Stimulated activated CD8-positive, alpha-beta memory T cell treated with anti-CD3 and anti-CD28 coated beads, Interleukin-15, amount 100 ng/mL, for 1 hour (primary cell): ENCODE measurements at regions not wholly inside any gene's neighbourhood (a gene's known extent, or its start where the extent isn't known, plus 50 kb on each side); places are given as distances from the start of the nearest gene placed in this dataset.
"Not testable (repeated sequence)": the region's sequence is repeated elsewhere in the genome, so short reads cannot be mapped to it uniquely, and the experiment has no call there.

Source experiments
- DNase-seq: peaks from one replicate; pipeline ENCODE4 v3.0.0-alpha.2; 2020; ENCODE audit warnings: low read depth

DNA sequence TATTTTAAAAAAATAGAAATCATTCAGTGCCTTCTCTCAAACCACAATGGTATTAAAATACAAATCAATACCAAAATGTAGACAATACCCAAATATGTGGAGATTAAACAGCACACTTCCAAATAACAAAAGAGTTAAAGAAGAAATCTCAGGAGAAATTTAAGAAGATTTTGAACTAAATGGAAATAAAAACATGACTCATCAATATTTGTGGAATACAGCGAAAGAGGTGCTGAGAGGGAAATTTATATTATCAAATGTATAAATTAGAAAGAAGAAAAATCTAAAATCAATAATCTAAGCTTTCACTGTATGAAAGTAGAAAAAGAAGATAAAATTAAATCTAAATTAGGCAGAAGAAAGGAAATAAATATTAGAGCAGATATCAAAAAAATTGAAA, 233.1 kb downstream of the RPIA start:
- no peak for DNase-seq

DNA sequence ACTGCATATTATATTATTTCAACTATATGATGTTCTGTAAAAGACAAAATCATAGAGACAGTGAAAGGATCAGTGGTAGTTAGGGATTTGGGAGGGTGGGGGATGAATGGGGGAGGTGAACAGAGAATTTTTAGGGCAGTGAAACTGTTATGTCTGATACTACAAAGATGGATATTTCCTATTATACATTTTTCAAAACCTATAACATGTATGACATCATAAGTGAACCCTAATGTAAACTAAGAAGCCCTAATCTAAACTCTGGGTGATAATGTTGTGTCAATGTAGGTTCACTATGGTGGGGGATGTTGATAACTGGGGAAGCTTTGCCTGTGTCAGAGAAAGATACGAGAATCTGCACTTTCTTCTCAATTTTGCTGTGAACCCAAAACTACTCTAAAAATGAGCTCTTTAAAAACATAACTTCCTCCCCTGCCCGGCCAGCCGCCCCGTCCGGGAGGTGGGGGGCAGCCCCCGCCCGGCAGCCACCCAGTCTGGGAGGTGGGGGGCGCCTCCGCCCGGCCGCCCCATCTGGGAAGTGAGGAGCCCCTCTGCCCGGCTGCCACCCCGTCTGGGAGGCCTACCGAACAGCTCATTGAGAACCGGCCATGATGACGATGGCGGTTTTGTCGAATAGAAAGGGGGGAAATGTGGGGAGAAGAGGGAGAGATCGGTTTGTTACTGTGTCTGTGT, 234.4 kb downstream of the RPIA start:
- DNase-seq: no peak

GRCh38 chr2:88927128-88927527, 235.7 kb downstream of the RPIA start:
- DNase-seq: no peak

DNA sequence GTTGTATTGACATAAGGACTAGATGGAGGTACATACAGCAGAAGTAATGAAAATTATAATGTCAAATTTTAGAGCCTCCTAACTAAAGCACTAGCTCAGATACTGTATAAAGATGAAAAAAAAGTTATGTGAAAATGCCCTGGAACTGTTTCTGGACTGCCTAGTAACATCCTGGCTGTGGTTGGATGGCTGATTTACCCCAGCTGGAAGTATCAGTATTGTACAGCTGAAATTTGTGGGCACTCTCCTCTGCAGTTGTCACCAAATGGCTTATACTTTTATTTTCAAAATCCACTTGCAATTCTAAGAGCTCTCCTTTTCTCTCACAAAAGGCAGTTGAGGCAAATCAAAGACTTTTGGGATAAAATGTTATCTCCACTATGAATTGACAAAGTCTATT, 239.2 kb downstream of the RPIA start:
- no peak for DNase-seq

DNA sequence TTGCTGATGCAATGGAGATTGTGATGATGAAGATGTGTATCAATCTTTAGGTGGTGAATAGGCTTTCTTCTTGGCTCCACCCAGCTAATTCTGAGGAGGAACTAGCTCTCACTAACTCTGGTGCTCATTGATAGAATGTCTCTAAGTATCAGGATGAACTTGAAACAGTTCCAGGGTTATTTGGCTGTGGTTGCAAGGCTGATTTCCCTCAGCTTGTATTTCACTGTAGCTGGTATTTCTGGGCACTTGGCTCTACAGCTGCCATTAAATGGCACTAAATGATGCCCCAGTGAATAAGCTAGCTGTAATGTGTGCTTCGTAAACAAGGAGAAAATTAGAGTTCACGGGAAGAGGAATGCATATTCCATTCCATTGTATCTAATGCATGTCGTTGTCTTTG, 241.2 kb downstream of the RPIA start:
- no peak for DNase-seq

DNA sequence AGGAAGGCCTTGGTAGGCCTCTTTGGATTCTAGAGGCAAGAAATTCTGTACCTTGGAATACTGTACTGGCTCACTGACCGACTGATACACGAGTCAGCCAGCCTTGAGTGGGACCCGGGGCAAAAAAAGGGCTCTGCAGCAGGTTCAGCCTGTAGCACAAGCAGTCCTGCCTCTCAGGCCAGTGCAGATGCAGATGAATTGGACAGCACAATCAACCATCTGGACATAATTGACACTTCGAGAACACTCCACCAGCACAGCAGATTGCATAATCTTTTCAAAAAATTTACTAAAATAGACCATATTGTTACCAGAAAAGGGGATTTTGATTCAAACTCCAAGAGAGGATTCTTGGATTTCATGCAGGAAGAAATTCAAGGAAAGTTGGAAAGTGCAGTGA, 241.6 kb downstream of the RPIA start:
- no peak for DNase-seq

- no peak for DNase-seq
Observed at GRCh38 chr2:88933980-88934379, 242.5 kb downstream of the RPIA start.

- not testable (repeated sequence) for DNase-seq
Observed at GRCh38 chr2:88941178-88941577, 249.7 kb downstream of the RPIA start.

- no peak for DNase-seq
Observed at GRCh38 chr2:88942798-88943197, 251.3 kb downstream of the RPIA start.

DNA sequence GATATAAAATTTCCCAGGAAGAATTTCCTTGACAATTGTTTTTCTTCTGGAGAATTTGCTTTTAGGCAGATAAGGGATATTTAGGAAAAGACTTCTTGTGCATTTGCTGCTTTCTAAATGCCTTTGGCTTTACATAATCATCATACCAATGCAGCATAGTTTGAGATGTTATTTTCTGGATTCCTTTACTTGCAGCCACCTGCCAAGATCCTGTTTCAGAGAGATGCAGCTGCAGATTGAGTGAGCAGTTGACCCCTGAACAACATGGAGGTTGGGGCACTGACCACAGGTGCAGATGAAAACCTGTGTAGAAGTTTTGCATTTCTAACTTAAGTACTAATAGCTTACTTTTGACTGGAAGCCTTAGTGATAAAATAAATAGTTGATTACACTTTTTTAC, 257.9 kb downstream of the RPIA start:
- DNase-seq: no peak

GRCh38 chr2:88950010-88950409, 258.5 kb downstream of the RPIA start:
- no peak for DNase-seq

- DNase-seq: no peak
Observed at GRCh38 chr2:88955607-88956006, 264.1 kb downstream of the RPIA start.

DNA sequence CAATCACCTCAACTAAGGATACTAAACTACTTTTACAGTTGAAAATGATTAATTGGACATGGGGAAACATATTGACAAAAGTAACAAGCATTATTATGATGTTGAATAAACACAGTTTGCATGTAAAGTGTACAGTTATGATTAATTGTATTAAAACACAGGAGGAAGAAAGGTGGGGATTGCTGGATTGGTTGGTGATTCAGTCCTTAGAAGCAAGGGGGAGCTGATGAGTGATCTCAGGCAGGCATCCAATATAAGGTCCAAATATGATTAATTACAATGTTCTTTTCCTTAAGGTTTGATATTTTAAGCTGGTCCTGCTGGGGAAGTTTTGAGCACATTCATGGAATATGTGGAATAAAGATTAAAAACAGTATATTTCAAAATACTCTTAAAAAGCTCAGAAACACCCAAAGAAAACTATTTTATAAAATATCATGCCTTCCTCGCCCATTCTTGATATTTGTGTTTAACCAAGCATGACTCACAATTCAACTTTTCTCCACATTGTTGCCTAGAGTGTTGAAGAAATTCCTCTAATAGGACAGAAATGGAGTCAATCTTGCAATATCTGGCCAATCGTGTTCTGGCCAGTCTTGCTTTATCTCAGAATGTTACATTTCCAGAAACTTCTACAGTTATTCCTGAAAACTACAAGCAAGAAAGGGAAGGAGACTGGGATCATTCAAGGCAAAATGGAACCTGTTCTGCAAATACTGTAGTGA, 268.2 kb downstream of the RPIA start:
- no peak for DNase-seq

- DNase-seq: not testable (repeated sequence)
Observed at GRCh38 chr2:88961323-88961722, 269.9 kb downstream of the RPIA start.

GRCh38 chr2:88967844-88968243, 276.4 kb downstream of the RPIA start:
- no peak for DNase-seq

GRCh38 chr2:88978011-88978410, 286.5 kb downstream of the RPIA start:
- DNase-seq: not testable (repeated sequence)

- not testable (repeated sequence) for DNase-seq
Observed at GRCh38 chr2:88978446-88978845, 287.0 kb downstream of the RPIA start.

DNA sequence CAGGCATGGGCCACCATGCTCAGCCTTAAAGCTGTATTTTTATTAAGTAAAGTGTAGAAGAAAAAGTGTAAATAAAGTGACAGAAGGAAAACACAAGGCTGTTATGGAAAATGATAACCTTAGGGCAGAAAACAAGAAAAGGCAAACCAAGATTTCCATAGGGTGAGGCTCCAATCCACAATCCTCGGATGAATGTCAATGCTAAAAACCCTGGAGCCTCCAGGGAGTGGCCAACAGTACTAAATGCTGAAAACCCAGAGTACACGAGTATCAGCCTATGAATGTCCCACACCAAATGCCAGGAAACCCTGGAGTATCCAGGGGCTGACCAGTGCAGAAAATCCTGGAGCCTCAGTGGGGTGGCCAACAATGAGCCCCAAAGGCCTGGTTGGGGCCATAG, 292.6 kb downstream of the RPIA start:
- not testable (repeated sequence) for DNase-seq

- not testable (repeated sequence) for DNase-seq
Observed at GRCh38 chr2:88986721-88987330, 295.4 kb downstream of the RPIA start.

DNA sequence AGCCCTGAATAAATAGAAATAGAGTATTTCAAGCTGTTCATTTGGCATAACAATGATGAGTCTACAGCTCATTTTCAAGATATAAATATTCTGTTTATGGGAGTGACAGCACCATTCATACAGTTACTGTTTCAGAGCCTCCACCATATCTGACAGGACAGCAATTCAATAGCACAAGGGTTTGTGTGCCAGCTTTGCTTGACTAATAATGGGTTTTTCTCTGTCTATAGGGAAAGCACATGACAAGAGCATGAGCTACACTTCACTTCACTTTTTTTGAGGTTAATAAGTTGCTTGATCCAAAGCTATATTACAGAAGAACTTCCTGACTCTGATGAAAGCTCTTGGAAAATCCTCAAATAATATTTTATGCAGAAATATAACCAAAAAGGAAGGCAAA, 297.1 kb downstream of the RPIA start:
- not testable (repeated sequence) for DNase-seq

DNA sequence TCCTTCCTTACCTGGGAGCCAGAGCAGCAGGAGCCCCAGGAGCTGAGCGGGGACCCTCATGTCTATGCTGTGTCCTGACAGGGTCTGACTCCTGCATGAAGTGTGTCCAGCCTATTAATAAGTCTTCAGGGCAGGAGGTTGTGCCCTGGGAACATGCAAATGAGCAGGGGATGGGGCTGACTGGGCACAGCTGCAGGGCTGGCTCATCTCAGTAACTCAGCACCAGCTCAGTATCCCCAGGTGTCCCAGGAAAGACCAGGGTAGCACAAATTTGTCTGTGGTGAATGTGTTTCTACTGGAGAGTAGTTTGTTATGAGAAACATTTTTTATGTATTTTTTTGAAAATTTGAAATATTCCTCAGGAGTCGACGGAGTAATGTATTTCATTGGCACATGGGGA, 301.3 kb downstream of the RPIA start:
- not testable (repeated sequence) for DNase-seq

DNA sequence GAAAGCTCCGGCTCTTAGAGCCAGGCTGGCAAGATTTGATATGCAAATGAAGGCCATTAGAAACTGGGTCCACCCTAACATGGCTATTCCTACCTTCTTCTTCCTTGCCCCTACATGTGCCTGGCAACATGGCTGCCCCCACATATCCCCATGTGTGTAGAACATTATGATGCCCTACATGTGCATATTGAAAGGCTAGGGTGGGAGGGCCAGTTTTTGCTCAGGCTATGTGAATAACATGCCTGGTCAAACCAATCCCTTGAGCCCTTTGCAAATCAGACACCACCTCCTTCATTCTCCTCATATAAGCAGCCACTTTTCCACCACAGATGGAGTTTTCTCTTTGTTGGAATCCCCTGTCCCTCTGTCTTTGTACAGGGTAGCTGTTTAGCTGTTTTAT, 303.4 kb downstream of the RPIA start:
- DNase-seq: not testable (repeated sequence)

- not testable (repeated sequence) for DNase-seq
Observed at GRCh38 chr2:88996588-88996987, 305.1 kb downstream of the RPIA start.
